Hepatocyte (in vitro differentiated cells): ENCODE measurements at regions not wholly inside any gene's neighbourhood (a gene's known extent, or its start where the extent isn't known, plus 50 kb on each side); places are given as distances from the start of the nearest gene placed in this dataset.

Source experiments
- DNase-seq: peaks from one replicate; pipeline ENCODE4 v3.0.0-alpha.2; 2016; ENCODE audit warnings: low spot score
- H2AFZ ChIP-seq: fragments of 200-600 bp; sonication (generic); 2 replicates; pipeline ENCODE4 v1.6.0; 2016; ENCODE audit warnings: antibody characterized with exemption, mild to moderate bottlenecking
- H3K27ac ChIP-seq: fragments of 200-600 bp; sonication (generic); 2 replicates; pipeline ENCODE4 v1.5.1; 2016; ENCODE audit warnings: mild to moderate bottlenecking
- H3K27me3 ChIP-seq: fragments of 200-600 bp; sonication (generic); 2 replicates; pipeline ENCODE4 v1.6.1; 2016
- H3K36me3 ChIP-seq: fragments of 200-600 bp; sonication (generic); replicated peaks from 2 replicates; pipeline ENCODE4 v1.5.1; 2016; ENCODE audit warnings: low read depth; ENCODE audit not compliant: insufficient read depth
- H3K4me1 ChIP-seq: fragments of 200-600 bp; sonication (generic); 2 replicates; pipeline ENCODE4 v1.5.1; 2016; ENCODE audit warnings: mild to moderate bottlenecking, moderate library complexity; ENCODE audit not compliant: insufficient read depth
- H3K4me2 ChIP-seq: fragments of 200-600 bp; sonication (generic); 2 replicates; pipeline ENCODE4 v1.6.0; 2016
- H3K4me3 ChIP-seq: fragments of 200-600 bp; sonication (generic); 2 replicates; pipeline ENCODE4 v1.5.1; 2016; ENCODE audit warnings: mild to moderate bottlenecking
- H3K79me2 ChIP-seq: fragments of 200-600 bp; sonication (generic); 2 replicates; pipeline ENCODE4 v1.6.0; 2017; ENCODE audit warnings: mild to moderate bottlenecking
- H3K9me2 ChIP-seq: fragments of 200-600 bp; sonication (generic); replicated peaks from 2 replicates; pipeline ENCODE4 v1.6.0; 2017; ENCODE audit warnings: mild to moderate bottlenecking; ENCODE audit not compliant: insufficient read depth
- H3K9me3 ChIP-seq: fragments of 200-600 bp; sonication (generic); 2 replicates; pipeline ENCODE4 v1.5.1; 2016; ENCODE audit warnings: low read depth, mild to moderate bottlenecking
- H4K20me1 ChIP-seq: fragments of 200-600 bp; sonication (generic); 2 replicates; pipeline ENCODE4 v1.6.0; 2016; ENCODE audit warnings: mild to moderate bottlenecking; ENCODE audit not compliant: insufficient read depth, poor library complexity, severe bottlenecking
- CTCF ChIP-seq: fragments of 200-600 bp; sonication (generic); IDR thresholded peaks from 2 replicates; pipeline ENCODE4 v1.5.1; 2016; ENCODE audit warnings: antibody characterized with exemption, mild to moderate bottlenecking; ENCODE audit not compliant: poor library complexity
- EZH2 ChIP-seq: fragments of 200-600 bp; sonication (generic); IDR thresholded peaks from 2 replicates; pipeline ENCODE4 v1.6.1; 2016; ENCODE audit warnings: antibody characterized with exemption, mild to moderate bottlenecking, borderline replicate concordance
- EZH2phosphoT487 ChIP-seq: fragments of 200-600 bp; sonication (generic); IDR thresholded peaks from one replicate; pipeline ENCODE4 v1.6.1; 2018; ENCODE audit warnings: antibody characterized with exemption, mild to moderate bottlenecking, low read depth, moderate library complexity; ENCODE audit not compliant: unreplicated experiment, severe bottlenecking
- WGBS: methylation state at CpG from one replicate; pipeline ENCODE4 v1.1.6; 2016; ENCODE audit warnings: low lambda C conversion rate; ENCODE audit errors: missing lambda C conversion rate; 5-methylcytosine and 5-hydroxymethylcytosine counted together

- H3K27ac ChIP-seq, result no peak overlapping the region
- H3K27me3 ChIP-seq, result no peaks in the 10 kb centered on the region
- H3K4me2 ChIP-seq, result no peak overlapping the region
- no peaks in the 10 kb centered on the region for H3K36me3 ChIP-seq
- TF ChIP-seq EZH2 (no peak), CTCF (no peak), EZH2phosphoT487 (no peak)
- H3K4me1 ChIP-seq, result no peaks in the 10 kb centered on the region
- H3K79me2 ChIP-seq, result no peaks in the 10 kb centered on the region
- no peak overlapping the region for H3K4me3 ChIP-seq
- WGBS, result 61% methylated on average over 1 of the region's 1 CpG
- H2AFZ ChIP-seq, result no peak overlapping the region
- H3K9me3 ChIP-seq, result no peaks in the 10 kb centered on the region
- no peaks in the 10 kb centered on the region for H3K9me2 ChIP-seq
- H4K20me1 ChIP-seq, result no peaks in the 10 kb centered on the region
- DNase-seq, result no peak
Measured at GRCh38 chr4:25493466-25493865, 116.4 kb downstream of the ANAPC4 start.

GRCh38 chr4:25494166-25494565 lies 117.1 kb downstream of the ANAPC4 start:
- Histone ChIP-seq H4K20me1 (no peaks in the 10 kb centered on the region), H3K79me2 (no peaks in the 10 kb centered on the region), H3K27ac (no peak overlapping the region), H3K4me3 (no peak overlapping the region), H3K4me2 (no peak overlapping the region), H3K36me3 (no peaks in the 10 kb centered on the region), H3K27me3 (no peaks in the 10 kb centered on the region), H3K9me3 (no peaks in the 10 kb centered on the region), H2AFZ (no peak overlapping the region), H3K9me2 (no peaks in the 10 kb centered on the region), H3K4me1 (no peaks in the 10 kb centered on the region)
- 97% methylated on average over 2 of the region's 2 CpGs for WGBS
- DNase-seq, result no peak
- no peak for TF ChIP-seq EZH2
- TF ChIP-seq EZH2phosphoT487, result no peak
- no peak for TF ChIP-seq CTCF

GRCh38 chr4:25500626-25501316 lies 123.7 kb downstream of the ANAPC4 start:
- no peak for TF ChIP-seq EZH2
- no peak for TF ChIP-seq CTCF
- no peak for TF ChIP-seq EZH2phosphoT487
- Histone ChIP-seq H3K4me3 (no peak overlapping the region), H2AFZ (no peak overlapping the region), H3K4me1 (no peaks in the 10 kb centered on the region), H3K27ac (no peak overlapping the region), H3K9me3 (no peaks in the 10 kb centered on the region), H3K27me3 (no peaks in the 10 kb centered on the region), H3K4me2 (no peak overlapping the region), H3K36me3 (no peaks in the 10 kb centered on the region), H4K20me1 (no peaks in the 10 kb centered on the region), H3K79me2 (no peaks in the 10 kb centered on the region), H3K9me2 (no peaks in the 10 kb centered on the region)
- 71% methylated on average over 9 of the region's 9 CpGs for WGBS
- DNase-seq, result no peak

GRCh38 chr4:25502115-25502514 lies 125.1 kb downstream of the ANAPC4 start:
- H3K36me3 ChIP-seq, result no peaks in the 10 kb centered on the region
- no peak overlapping the region for H3K4me2 ChIP-seq
- H3K27me3 ChIP-seq, result no peaks in the 10 kb centered on the region
- no peaks in the 10 kb centered on the region for H3K4me1 ChIP-seq
- H3K79me2 ChIP-seq, result no peaks in the 10 kb centered on the region
- H4K20me1 ChIP-seq, result no peaks in the 10 kb centered on the region
- H3K27ac ChIP-seq, result no peak overlapping the region
- H2AFZ ChIP-seq, result no peak overlapping the region
- WGBS, result 94% methylated on average over 4 of the region's 4 CpGs
- no peak for DNase-seq
- no peak overlapping the region for H3K4me3 ChIP-seq
- H3K9me2 ChIP-seq, result no peaks in the 10 kb centered on the region
- H3K9me3 ChIP-seq, result no peaks in the 10 kb centered on the region
- TF ChIP-seq CTCF (no peak), EZH2 (no peak), EZH2phosphoT487 (no peak)
